ENCODE measurements at regions not wholly inside any gene's neighbourhood (a gene's known extent, or its start where the extent isn't known, plus 50 kb on each side); places are given as distances from the start of the nearest gene placed in this dataset.

- no peak for TF ChIP-seq ARNTL (CRISPR knock-in tag; IDR thresholded peaks at IDR 0.05; ENCODE audit: borderline replicate concordance, low read depth)
- TF ChIP-seq SNAI2 (CRISPR knock-in tag; IDR thresholded peaks at IDR 0.05): no peak
- no peak for TF ChIP-seq TOX (CRISPR knock-in tag; IDR thresholded peaks at IDR 0.05; ENCODE audit: borderline replicate concordance)
- no peak for TF ChIP-seq POU6F1 (CRISPR knock-in tag; IDR thresholded peaks at IDR 0.05; ENCODE audit: borderline replicate concordance, low read depth)
- TF ChIP-seq ZNF565 (CRISPR knock-in tag; conservative IDR thresholded peaks at IDR 0.05; ENCODE audit: low read depth): no peak
These were observed 127.4 kb upstream of the KRR1 start for GRCh38 chr12:75638792-75639191.

Data from SK-N-SH treated with all-trans-retinoic acid at 6 μM for 48 hours (cell line).